ENCODE measurements at regions not wholly inside any gene's neighbourhood (a gene's known extent, or its start where the extent isn't known, plus 50 kb on each side); places are given as distances from the start of the nearest gene placed in this dataset.
"Not testable (repeated sequence)": the region's sequence is repeated elsewhere in the genome, so short reads cannot be mapped to it uniquely, and the experiment has no call there.

- DNase-seq (ENCODE audit: extremely low spot score): no peak
- no peak for TF ChIP-seq CTCF (IDR thresholded peaks at IDR 0.05; ENCODE audit: control extremely low read depth, extremely low read depth, low read depth, missing control alignments)
- ChIA-PET CTCF (no interaction called here), POLR2A (no interaction called here)
Observed at GRCh38 chr7:145411066-145411465, 575.2 kb upstream of the TPK1 start.

- no peak for TF ChIP-seq CTCF (IDR thresholded peaks at IDR 0.05; ENCODE audit: control extremely low read depth, extremely low read depth, low read depth, missing control alignments)
- ChIA-PET CTCF (no interaction called here), POLR2A (no interaction called here)
- DNase-seq (ENCODE audit: extremely low spot score): no peak
Observed at GRCh38 chr7:145398758-145399157, 562.9 kb upstream of the TPK1 start.

DNA sequence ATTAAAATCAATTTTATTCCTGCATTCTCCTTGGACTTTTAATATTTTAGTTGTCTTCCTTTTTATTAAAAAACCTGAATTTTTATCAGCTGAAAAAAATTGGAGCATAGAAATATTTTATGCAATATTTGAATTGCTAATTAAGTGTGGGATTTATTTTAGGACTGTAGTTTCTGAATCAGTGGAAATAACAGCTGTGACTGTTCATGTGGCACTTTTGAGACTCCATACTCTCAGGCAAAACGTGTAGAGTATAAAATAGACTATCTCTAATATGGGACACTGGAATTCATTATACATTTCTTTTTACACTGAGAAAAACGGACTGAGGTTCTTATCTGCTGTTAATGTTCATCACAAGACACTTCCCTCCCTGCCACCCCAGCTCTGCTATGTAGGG lies 558.3 kb upstream of the TPK1 start:
- no peak for DNase-seq (ENCODE audit: extremely low spot score)
- no peak for TF ChIP-seq CTCF (IDR thresholded peaks at IDR 0.05; ENCODE audit: control extremely low read depth, extremely low read depth, low read depth, missing control alignments)
- CTCF ChIA-PET: interaction anchor here (1.0 kb wide), 1 partner anchor 10 kb away, joined by 3 read pairs; no protein-coding TSS in a partner anchor
- POLR2A ChIA-PET: no interaction called here

GRCh38 chr7:145382762-145383161 lies 546.9 kb upstream of the TPK1 start:
- DNase-seq (ENCODE audit: extremely low spot score): no peak
- TF ChIP-seq CTCF (IDR thresholded peaks at IDR 0.05; ENCODE audit: control extremely low read depth, extremely low read depth, low read depth, missing control alignments): no peak
- ChIA-PET POLR2A (no interaction called here), CTCF (no interaction called here)

DNA sequence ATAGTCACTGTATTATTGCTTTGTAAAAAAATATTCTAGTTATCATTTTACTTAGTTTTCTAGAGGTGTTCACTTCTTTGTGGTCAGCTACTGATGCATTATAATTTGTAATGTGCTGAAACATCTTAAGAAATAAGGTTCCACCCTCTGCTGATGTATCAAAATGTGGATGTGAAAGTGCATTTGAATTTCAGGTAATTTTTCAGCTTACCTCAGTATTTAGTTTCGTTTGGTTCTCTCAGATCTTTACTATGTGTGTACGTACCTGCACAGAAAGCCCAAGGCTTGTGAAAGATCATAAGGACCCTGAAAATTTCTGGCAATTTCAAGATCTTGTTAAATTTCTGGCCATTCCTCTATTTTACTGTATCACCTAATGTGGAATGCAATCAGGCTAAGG lies 542.3 kb upstream of the TPK1 start:
- CTCF ChIA-PET: interaction anchor here (1.3 to 2.4 kb wide), 2 partner anchors 9 to 13 kb away, joined by 3 to 5 read pairs; no protein-coding TSS in a partner anchor
- no peak for TF ChIP-seq CTCF (IDR thresholded peaks at IDR 0.05; ENCODE audit: control extremely low read depth, extremely low read depth, low read depth, missing control alignments)
- no peak for DNase-seq (ENCODE audit: extremely low spot score)
- POLR2A ChIA-PET: no interaction called here

GRCh38 chr7:145360511-145361100 lies 524.8 kb upstream of the TPK1 start:
- TF ChIP-seq CTCF (IDR thresholded peaks at IDR 0.05; ENCODE audit: control extremely low read depth, extremely low read depth, low read depth, missing control alignments): no peak
- CTCF ChIA-PET: no interaction called here
- no peak for DNase-seq (ENCODE audit: extremely low spot score)
- POLR2A ChIA-PET: no interaction called here

- ChIA-PET POLR2A (no interaction called here), CTCF (no interaction called here)
- no peak for DNase-seq (ENCODE audit: extremely low spot score)
- no peak for TF ChIP-seq CTCF (IDR thresholded peaks at IDR 0.05; ENCODE audit: control extremely low read depth, extremely low read depth, low read depth, missing control alignments)
Observed at GRCh38 chr7:145350334-145350733, 514.5 kb upstream of the TPK1 start.

DNA sequence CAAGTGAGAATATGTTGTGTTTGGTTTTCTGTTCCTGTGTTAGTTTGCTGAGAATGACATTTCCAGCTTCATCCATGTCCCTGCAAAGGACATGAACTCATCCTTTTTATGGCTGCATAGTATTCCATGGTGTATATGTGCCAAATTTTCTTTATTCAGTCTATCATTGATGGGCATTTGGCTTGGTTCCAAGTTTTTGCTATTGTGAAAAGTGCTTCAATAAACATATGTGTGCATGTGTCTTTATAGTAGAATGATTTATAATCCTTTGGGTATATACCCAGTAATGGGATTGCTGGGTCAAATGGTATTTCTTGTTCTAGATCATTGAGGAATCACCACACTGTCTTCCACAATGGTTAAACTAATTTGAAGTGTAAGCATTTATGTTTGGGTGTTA lies 513.6 kb upstream of the TPK1 start:
- CTCF ChIA-PET; DNase-seq (ENCODE audit: extremely low spot score); POLR2A ChIA-PET: not testable (repeated sequence)

Data from GM10248 (cell line).